ENCODE measurements at regions not wholly inside any gene's neighbourhood (a gene's known extent, or its start where the extent isn't known, plus 50 kb on each side); places are given as distances from the start of the nearest gene placed in this dataset.

DNA sequence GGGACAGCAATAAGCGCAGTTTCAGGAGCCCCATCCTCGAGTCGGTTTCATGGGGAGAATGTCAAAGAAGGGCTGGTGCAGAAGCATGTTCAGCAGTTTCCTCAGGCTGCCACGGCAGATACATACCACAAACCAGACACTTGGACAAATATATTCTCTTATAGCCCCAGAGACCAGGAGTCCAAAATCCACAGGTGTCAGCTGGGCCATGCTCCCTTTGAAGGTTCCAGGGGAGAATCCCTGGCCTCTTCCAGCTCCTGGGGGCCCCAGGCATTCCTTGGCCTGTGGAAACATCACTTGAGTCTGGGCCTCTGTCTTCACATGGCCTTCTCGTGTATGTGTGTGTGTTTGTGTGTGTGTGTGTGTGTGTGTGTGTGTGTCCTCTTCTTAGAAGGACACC is 164.1 kb downstream of the UQCRFS1 start:
- DNase-seq (ENCODE audit: low spot score in 2 of 2), result no peak
- H3K4me3 ChIP-seq, result no peak overlapping the region
- intact Hi-C loops (cut with DNase I; ENCODE audit: low total_unique reads), result no loop called here
- no peak for TF ChIP-seq POLR2A (IDR thresholded peaks at IDR 0.05)
- TF ChIP-seq, protein P1, sequence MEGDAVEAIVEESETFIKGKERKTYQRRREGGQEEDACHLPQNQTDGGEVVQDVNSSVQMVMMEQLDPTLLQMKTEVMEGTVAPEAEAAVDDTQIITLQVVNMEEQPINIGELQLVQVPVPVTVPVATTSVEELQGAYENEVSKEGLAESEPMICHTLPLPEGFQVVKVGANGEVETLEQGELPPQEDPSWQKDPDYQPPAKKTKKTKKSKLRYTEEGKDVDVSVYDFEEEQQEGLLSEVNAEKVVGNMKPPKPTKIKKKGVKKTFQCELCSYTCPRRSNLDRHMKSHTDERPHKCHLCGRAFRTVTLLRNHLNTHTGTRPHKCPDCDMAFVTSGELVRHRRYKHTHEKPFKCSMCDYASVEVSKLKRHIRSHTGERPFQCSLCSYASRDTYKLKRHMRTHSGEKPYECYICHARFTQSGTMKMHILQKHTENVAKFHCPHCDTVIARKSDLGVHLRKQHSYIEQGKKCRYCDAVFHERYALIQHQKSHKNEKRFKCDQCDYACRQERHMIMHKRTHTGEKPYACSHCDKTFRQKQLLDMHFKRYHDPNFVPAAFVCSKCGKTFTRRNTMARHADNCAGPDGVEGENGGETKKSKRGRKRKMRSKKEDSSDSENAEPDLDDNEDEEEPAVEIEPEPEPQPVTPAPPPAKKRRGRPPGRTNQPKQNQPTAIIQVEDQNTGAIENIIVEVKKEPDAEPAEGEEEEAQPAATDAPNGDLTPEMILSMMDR (IDR thresholded peaks at IDR 0.05), result no peak
- no peak for TF ChIP-seq POLR2AphosphoS5 (IDR thresholded peaks at IDR 0.05)
- H3K9me3 ChIP-seq, result no peaks in the 10 kb centered on the region
- H3K27me3 ChIP-seq, result no peaks in the 10 kb centered on the region
- no peaks in the 10 kb centered on the region for H3K36me3 ChIP-seq
- no peak overlapping the region for H3K27ac ChIP-seq
- no peaks in the 10 kb centered on the region for H3K4me1 ChIP-seq

DNA sequence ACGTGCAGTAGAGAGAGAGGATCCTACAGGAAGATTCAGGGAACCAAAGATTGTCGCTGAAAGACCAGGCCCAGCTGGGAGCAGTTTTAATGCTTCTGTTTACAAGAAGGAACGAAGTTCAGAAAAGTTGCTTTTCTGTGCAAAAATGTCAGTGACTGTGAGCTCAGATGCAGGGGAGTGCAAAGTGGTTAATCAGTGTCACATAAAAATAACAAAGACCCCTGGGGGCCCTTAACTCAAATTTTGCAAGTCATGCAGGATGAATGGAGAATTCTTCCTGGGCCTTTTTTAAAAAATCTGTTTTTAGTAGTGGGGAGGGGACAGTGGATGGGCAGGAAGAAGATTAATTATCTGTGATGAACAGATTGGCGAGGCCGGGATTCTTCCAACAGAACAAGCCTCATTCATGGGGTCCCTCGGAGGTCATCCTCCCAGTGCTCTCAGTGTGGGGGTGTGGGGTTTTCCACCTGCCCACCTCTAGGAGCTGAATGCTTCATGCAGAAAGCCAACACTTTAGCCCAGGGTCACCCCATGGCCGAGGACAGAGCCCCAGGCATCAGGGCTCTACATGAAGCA is 167.2 kb downstream of the UQCRFS1 start:
- Histone ChIP-seq H3K4me3 (no peak overlapping the region), H3K27ac (no peak overlapping the region), H3K27me3 (no peaks in the 10 kb centered on the region), H3K4me1 (no peaks in the 10 kb centered on the region), H3K36me3 (no peaks in the 10 kb centered on the region), H3K9me3 (peaks cover 0 to 4% of the 10 kb centered on the region in 2 donors)
- TF ChIP-seq POLR2AphosphoS5 (IDR thresholded peaks at IDR 0.05), result no peak
- TF ChIP-seq, protein P1 (IDR thresholded peaks at IDR 0.05), result no peak
- no peak for TF ChIP-seq POLR2A (IDR thresholded peaks at IDR 0.05)
- no peak for DNase-seq (ENCODE audit: low spot score in 2 of 2)
- intact Hi-C loops (cut with DNase I; ENCODE audit: low total_unique reads), result no loop called here

- Histone ChIP-seq H3K27ac (no peak overlapping the region), H3K4me3 (no peak overlapping the region), H3K27me3 (no peaks in the 10 kb centered on the region), H3K36me3 (no peaks in the 10 kb centered on the region), H3K9me3 (peaks cover 0 to 4% of the 10 kb centered on the region in 2 donors), H3K4me1 (no peaks in the 10 kb centered on the region)
- DNase-seq (ENCODE audit: low spot score in 2 of 2), result no peak
- no peak for TF ChIP-seq POLR2A (IDR thresholded peaks at IDR 0.05)
- TF ChIP-seq POLR2AphosphoS5 (IDR thresholded peaks at IDR 0.05), result no peak
- TF ChIP-seq, protein P1 (IDR thresholded peaks at IDR 0.05), result no peak
- intact Hi-C loops (cut with DNase I; ENCODE audit: low total_unique reads), result no loop called here
These were observed 168.9 kb downstream of the UQCRFS1 start for GRCh38 chr19:29044037-29044436.

- Histone ChIP-seq H3K9me3 (peaks cover 0 to 4% of the 10 kb centered on the region in 2 donors), H3K4me1 (no peaks in the 10 kb centered on the region), H3K27me3 (no peaks in the 10 kb centered on the region), H3K27ac (no peak overlapping the region), H3K4me3 (no peak overlapping the region), H3K36me3 (no peaks in the 10 kb centered on the region)
- TF ChIP-seq POLR2A (IDR thresholded peaks at IDR 0.05), result no peak
- TF ChIP-seq POLR2AphosphoS5 (IDR thresholded peaks at IDR 0.05), result no peak
- TF ChIP-seq, protein P1 (IDR thresholded peaks at IDR 0.05), result no peak
- intact Hi-C loops (cut with DNase I; ENCODE audit: low total_unique reads), result no loop called here
- DNase-seq (ENCODE audit: low spot score in 2 of 2), result no peak
These were observed 170.5 kb downstream of the UQCRFS1 start for GRCh38 chr19:29042450-29042849.

GRCh38 chr19:29040951-29041350 is 172.0 kb downstream of the UQCRFS1 start:
- H3K27ac ChIP-seq, result no peak overlapping the region

More at GRCh38 chr19:29040951-29041350, 172.0 kb downstream of the UQCRFS1 start:
- H3K4me1 ChIP-seq, result no peaks in the 10 kb centered on the region
- intact Hi-C loops (cut with DNase I; ENCODE audit: low total_unique reads), result no loop called here
- TF ChIP-seq POLR2AphosphoS5 (IDR thresholded peaks at IDR 0.05), result no peak
- no peaks in the 10 kb centered on the region for H3K27me3 ChIP-seq
- H3K4me3 ChIP-seq, result peak overlapping the region in 1 of 3 donors; percentile 19
- H3K36me3 ChIP-seq, result no peaks in the 10 kb centered on the region
- DNase-seq (ENCODE audit: low spot score in 2 of 2), result no peak
- H3K9me3 ChIP-seq, result peaks cover 0 to 4% of the 10 kb centered on the region in 2 donors
